ENCODE measurements at regions not wholly inside any gene's neighbourhood (a gene's known extent, or its start where the extent isn't known, plus 50 kb on each side); places are given as distances from the start of the nearest gene placed in this dataset.

- TF ChIP-seq POLR2A (IDR thresholded peaks at IDR 0.05) (no peak), CTCF (IDR thresholded peaks at IDR 0.05) (no peak), POLR2AphosphoS5 (IDR thresholded peaks at IDR 0.05) (no peak)
- Histone ChIP-seq H3K9me3 (no peaks in the 10 kb centered on the region), H3K27me3 (replicated peaks; ENCODE audit: insufficient read depth) (no peaks in the 10 kb centered on the region), H3K36me3 (no peaks in the 10 kb centered on the region), H3K4me1 (replicated peaks) (no peaks in the 10 kb centered on the region), H3K4me3 (no peak overlapping the region), H3K27ac (no peak overlapping the region)
- no peak for DNase-seq (ENCODE audit: low spot score)
- WGBS, result 93% methylated on average over 7 of the region's 7 CpGs
- intact Hi-C loops (cut with DNase I), result loop anchor here (10.0 kb wide), 1 partner anchor 615 kb away; no protein-coding TSS in a partner anchor
These were observed 68.0 kb upstream of the ACOT11 start for GRCh38 chr1:54479841-54480524.

GRCh38 chr1:54479251-54479650, 68.8 kb upstream of the ACOT11 start:
- Histone ChIP-seq H3K4me3 (no peak overlapping the region), H3K4me1 (replicated peaks) (no peaks in the 10 kb centered on the region), H3K9me3 (no peaks in the 10 kb centered on the region), H3K36me3 (no peaks in the 10 kb centered on the region), H3K27ac (no peak overlapping the region), H3K27me3 (replicated peaks; ENCODE audit: insufficient read depth) (no peaks in the 10 kb centered on the region)
- DNase-seq (ENCODE audit: low spot score), result no peak
- WGBS, result 53% methylated on average over 5 of the region's 5 CpGs
- TF ChIP-seq CTCF (IDR thresholded peaks at IDR 0.05) (no peak), POLR2A (IDR thresholded peaks at IDR 0.05) (no peak), POLR2AphosphoS5 (IDR thresholded peaks at IDR 0.05) (no peak)
- intact Hi-C loops (cut with DNase I), result no loop called here

DNA sequence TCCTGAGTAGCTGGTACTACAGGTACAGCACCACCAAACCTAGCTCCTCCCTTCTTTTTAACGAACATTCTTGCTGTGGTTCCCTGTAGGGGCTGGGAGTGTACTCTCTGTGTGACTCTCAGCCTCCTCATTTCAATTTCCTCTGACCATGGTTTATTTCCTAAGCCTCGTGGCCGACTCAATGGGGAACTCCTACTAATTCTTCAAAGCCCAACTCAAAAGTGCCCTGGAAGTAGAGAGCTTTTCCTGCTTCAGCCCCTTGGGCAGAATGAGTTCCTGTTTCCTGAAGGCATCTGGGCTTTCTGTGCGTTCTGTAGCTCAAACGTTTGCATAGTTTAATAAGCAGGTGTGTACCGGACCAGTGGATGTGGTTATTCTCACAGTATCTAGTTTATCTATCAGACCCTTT, 70.9 kb upstream of the ACOT11 start:
- intact Hi-C loops (cut with DNase I), result no loop called here
- WGBS, result 63% methylated on average over 6 of the region's 6 CpGs
- TF ChIP-seq CTCF (IDR thresholded peaks at IDR 0.05), result no peak
- TF ChIP-seq POLR2A (IDR thresholded peaks at IDR 0.05), result no peak
- TF ChIP-seq POLR2AphosphoS5 (IDR thresholded peaks at IDR 0.05), result no peak
- DNase-seq (ENCODE audit: low spot score), result no peak
- no peak overlapping the region for H3K27ac ChIP-seq
- H3K36me3 ChIP-seq, result no peaks in the 10 kb centered on the region
- no peak overlapping the region for H3K4me3 ChIP-seq
- H3K4me1 ChIP-seq (replicated peaks), result no peaks in the 10 kb centered on the region
- no peaks in the 10 kb centered on the region for H3K27me3 ChIP-seq (replicated peaks; ENCODE audit: insufficient read depth)
- no peaks in the 10 kb centered on the region for H3K9me3 ChIP-seq

- TF ChIP-seq POLR2AphosphoS5 (IDR thresholded peaks at IDR 0.05) (no peak), POLR2A (IDR thresholded peaks at IDR 0.05) (no peak), CTCF (IDR thresholded peaks at IDR 0.05) (no peak)
- Histone ChIP-seq H3K4me3 (no peak overlapping the region), H3K36me3 (no peaks in the 10 kb centered on the region), H3K27me3 (replicated peaks; ENCODE audit: insufficient read depth) (no peaks in the 10 kb centered on the region), H3K4me1 (replicated peaks) (no peaks in the 10 kb centered on the region), H3K27ac (no peak overlapping the region), H3K9me3 (no peaks in the 10 kb centered on the region)
- intact Hi-C loops (cut with DNase I), result no loop called here
- DNase-seq (ENCODE audit: low spot score), result no peak
- 73% methylated on average over 4 of the region's 4 CpGs for WGBS
These were observed 70.4 kb upstream of the SSBP3 start for GRCh38 chr1:54476530-54477109.
